ENCODE measurements at regions not wholly inside any gene's neighbourhood (a gene's known extent, or its start where the extent isn't known, plus 50 kb on each side); places are given as distances from the start of the nearest gene placed in this dataset.

GRCh38 chr14:55979781-55980180, 138.4 kb upstream of the PELI2 start:
- H3K27ac ChIP-seq (ENCODE audit: low read depth, low read length): no peak overlapping the region
- CTCF ChIA-PET: no interaction called here
- H3K9me3 ChIP-seq (ENCODE audit: control insufficient read depth, insufficient read depth, low read length): no peaks in the 10 kb centered on the region
- no peak overlapping the region for H3K4me3 ChIP-seq (ENCODE audit: low read depth, low read length)
- no peaks in the 10 kb centered on the region for H3K27me3 ChIP-seq (ENCODE audit: control insufficient read depth, insufficient read depth, low read length)
- POLR2A ChIA-PET: no interaction called here
- DNase-seq (ENCODE audit: low read depth, low spot score): no peak
- no peak for TF ChIP-seq CTCF (IDR thresholded peaks at IDR 0.05; ENCODE audit: low read depth, low read length)

GRCh38 chr14:55980970-55981369, 137.2 kb upstream of the PELI2 start:
- no peaks in the 10 kb centered on the region for H3K9me3 ChIP-seq (ENCODE audit: control insufficient read depth, insufficient read depth, low read length)
- no peaks in the 10 kb centered on the region for H3K27me3 ChIP-seq (ENCODE audit: control insufficient read depth, insufficient read depth, low read length)
- POLR2A ChIA-PET: no interaction called here
- H3K4me3 ChIP-seq (ENCODE audit: low read depth, low read length): no peak overlapping the region
- CTCF ChIA-PET: no interaction called here
- TF ChIP-seq CTCF (IDR thresholded peaks at IDR 0.05; ENCODE audit: low read depth, low read length): no peak
- no peak for DNase-seq (ENCODE audit: low read depth, low spot score)
- no peak overlapping the region for H3K27ac ChIP-seq (ENCODE audit: low read depth, low read length)

GRCh38 chr14:55986069-55986468, 132.1 kb upstream of the PELI2 start:
- CTCF ChIA-PET: no interaction called here
- peaks cover 2% of the 10 kb centered on the region for H3K27me3 ChIP-seq (ENCODE audit: control insufficient read depth, insufficient read depth, low read length)
- H3K27ac ChIP-seq (ENCODE audit: low read depth, low read length): no peak overlapping the region
- H3K9me3 ChIP-seq (ENCODE audit: control insufficient read depth, insufficient read depth, low read length): no peaks in the 10 kb centered on the region
- no peak for DNase-seq (ENCODE audit: low read depth, low spot score)
- POLR2A ChIA-PET: no interaction called here
- no peak overlapping the region for H3K4me3 ChIP-seq (ENCODE audit: low read depth, low read length)
- TF ChIP-seq CTCF (IDR thresholded peaks at IDR 0.05; ENCODE audit: low read depth, low read length): no peak

- Histone ChIP-seq H3K9me3 (ENCODE audit: control insufficient read depth, insufficient read depth, low read length) (no peaks in the 10 kb centered on the region), H3K27ac (ENCODE audit: low read depth, low read length) (no peak overlapping the region), H3K27me3 (ENCODE audit: control insufficient read depth, insufficient read depth, low read length) (no peaks in the 10 kb centered on the region), H3K4me3 (ENCODE audit: low read depth, low read length) (no peak overlapping the region)
- no peak for TF ChIP-seq CTCF (IDR thresholded peaks at IDR 0.05; ENCODE audit: low read depth, low read length)
- CTCF ChIA-PET: interaction anchor here (1.3 kb wide), 1 partner anchor 423 kb away, joined by 3 read pairs; no protein-coding TSS in a partner anchor
- POLR2A ChIA-PET: no interaction called here
- no peak for DNase-seq (ENCODE audit: low read depth, low spot score)
Observed at GRCh38 chr14:56000846-56001245, 117.4 kb upstream of the PELI2 start.

- no peak overlapping the region for H3K4me3 ChIP-seq (ENCODE audit: low read depth, low read length)
- DNase-seq (ENCODE audit: low read depth, low spot score): no peak
- H3K27ac ChIP-seq (ENCODE audit: low read depth, low read length): no peak overlapping the region
- ChIA-PET POLR2A (no interaction called here), CTCF (interaction anchor here (0.6 to 1.3 kb wide), 3 partner anchors 422 to 472 kb away, joined by 3 to 4 read pairs (median 3); partner anchors contain the start of gene KTN1)
- TF ChIP-seq CTCF (IDR thresholded peaks at IDR 0.05; ENCODE audit: low read depth, low read length): no peak
- H3K9me3 ChIP-seq (ENCODE audit: control insufficient read depth, insufficient read depth, low read length): no peaks in the 10 kb centered on the region
- no peaks in the 10 kb centered on the region for H3K27me3 ChIP-seq (ENCODE audit: control insufficient read depth, insufficient read depth, low read length)
Observed at GRCh38 chr14:56002342-56002741, 115.9 kb upstream of the PELI2 start.

Measured in AG04450 (cell line).